Pancreas (tissue), 10 donors: ENCODE measurements at regions not wholly inside any gene's neighbourhood (a gene's known extent, or its start where the extent isn't known, plus 50 kb on each side); places are given as distances from the start of the nearest gene placed in this dataset.

Experiments
- ATAC-seq, 4 donors: fragments of 200-7000 bp; cut with Tn5 transposase; one replicate each; pipeline versions ENCODE4 v1.8.0 to v1.9.1; 2020; ENCODE audit warnings: mild to moderate bottlenecking in 4 of 4, moderate library complexity in 4 of 4
- DNase-seq, 6 donors: peaks; one replicate each; pipeline ENCODE4 v3.0.0-alpha.2; 2020
- FAIRE-seq: peaks from 2 replicates; lab custom pipeline; 2012; peaks lifted over from hg19 to GRCh38; lab: Jason Lieb, UNC
- H3K27ac ChIP-seq, 4 donors: fragments of 200-600 bp; sonication (generic); 1 replicate in 3 of 4; 2 replicates in 1 of 4; pipeline versions ENCODE4 v1.5.0 to v1.8.0; 2020
- H3K27me3 ChIP-seq, 4 donors: fragments of 200-600 bp; one replicate each; pipeline ENCODE4 v1.8.0; 2021
- H3K36me3 ChIP-seq, 3 donors: fragments of 200-600 bp; sonication (generic) in 1 of 3; one replicate each; pipeline versions ENCODE4 v1.5.0 to v1.8.0; 2020 to 2021
- H3K4me1 ChIP-seq, 3 donors: fragments of 200-600 bp; one replicate each; pipeline ENCODE4 v1.8.0; 2021
- H3K4me3 ChIP-seq, 4 donors: fragments of 200-600 bp; sonication (generic) in 2 of 4; one replicate each; pipeline versions ENCODE4 v1.5.0 to v1.8.0; 2020 to 2021
- H3K9me3 ChIP-seq, 4 donors: fragments of 200-600 bp; one replicate each; pipeline ENCODE4 v1.8.0; 2021
- WGBS, 2 donors: extraction: QIAGEN DNeasy Blood & Tissue Kit; methylation state at CpG; one replicate each; pipeline ENCODE4 v1.1.7; 2013; 5-methylcytosine and 5-hydroxymethylcytosine counted together
- intact Hi-C, 3 donors: fragments of 100-400 bp; cut with DNase I; formaldehyde crosslinking; loops; one replicate each; pipeline versions ENCODE4 v1.11.1 to v1.14.2; 2022
- TF ChIP-seq, protein P1 (sequence below), 4 donors: fragments of 200-600 bp; sonication (generic) in 3 of 4; IDR thresholded peaks; one replicate each; pipeline versions ENCODE4 v1.5.0 to v1.8.0; 2021; ENCODE audit warnings: antibody characterized with exemption in 4 of 4
- donor health status: healthy with polysubstance abuse.
- donor health status: DM: no; HTN: no; CAD: no; lungs with moderate emphysema.
- donor health status: DM: no; HTN: no; CAD: no.
- donor health status: control.
- donor health status: control.
- donor health status: Bipolar disorder and iron deficiency.
- donor health status: DM: yes; HTN: yes; CAD: no.
- donor health status: DM: no; HTN: no; CAD: no.
- donor health status: DM: no; HTN: no; CAD: no.
- donor health status: DM: yes; HTN: yes; CAD: no.

DNA sequence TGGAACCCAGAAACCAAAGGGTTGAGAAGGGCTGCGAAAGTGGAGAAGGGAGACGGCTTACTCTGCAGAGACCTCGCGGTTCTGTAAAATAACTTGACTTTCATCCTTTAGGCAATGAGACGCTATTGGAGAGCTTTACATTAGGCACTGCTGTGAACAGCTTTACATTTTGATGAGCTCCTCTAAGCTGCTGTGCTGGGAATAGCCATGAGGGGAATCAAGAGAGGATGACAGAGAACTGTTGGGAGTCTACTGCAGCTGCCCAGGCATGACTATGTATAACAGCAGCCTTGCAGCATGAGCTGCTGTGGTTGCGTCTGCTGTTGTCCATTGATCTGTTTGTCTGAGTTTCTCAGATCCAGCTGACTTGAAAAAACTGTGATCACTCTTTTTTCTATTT, 310.8 kb upstream of the MAP2 start:
- TF ChIP-seq, protein P1, sequence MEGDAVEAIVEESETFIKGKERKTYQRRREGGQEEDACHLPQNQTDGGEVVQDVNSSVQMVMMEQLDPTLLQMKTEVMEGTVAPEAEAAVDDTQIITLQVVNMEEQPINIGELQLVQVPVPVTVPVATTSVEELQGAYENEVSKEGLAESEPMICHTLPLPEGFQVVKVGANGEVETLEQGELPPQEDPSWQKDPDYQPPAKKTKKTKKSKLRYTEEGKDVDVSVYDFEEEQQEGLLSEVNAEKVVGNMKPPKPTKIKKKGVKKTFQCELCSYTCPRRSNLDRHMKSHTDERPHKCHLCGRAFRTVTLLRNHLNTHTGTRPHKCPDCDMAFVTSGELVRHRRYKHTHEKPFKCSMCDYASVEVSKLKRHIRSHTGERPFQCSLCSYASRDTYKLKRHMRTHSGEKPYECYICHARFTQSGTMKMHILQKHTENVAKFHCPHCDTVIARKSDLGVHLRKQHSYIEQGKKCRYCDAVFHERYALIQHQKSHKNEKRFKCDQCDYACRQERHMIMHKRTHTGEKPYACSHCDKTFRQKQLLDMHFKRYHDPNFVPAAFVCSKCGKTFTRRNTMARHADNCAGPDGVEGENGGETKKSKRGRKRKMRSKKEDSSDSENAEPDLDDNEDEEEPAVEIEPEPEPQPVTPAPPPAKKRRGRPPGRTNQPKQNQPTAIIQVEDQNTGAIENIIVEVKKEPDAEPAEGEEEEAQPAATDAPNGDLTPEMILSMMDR (IDR thresholded peaks at IDR 0.05) = no peak
- WGBS, 2 donors = 91% methylated on average over 6 of the region's 6 CpGs
- no peak overlapping the region for H3K4me3 ChIP-seq
- H3K9me3 ChIP-seq = no peaks in the 10 kb centered on the region
- no peak for DNase-seq
- H3K36me3 ChIP-seq = no peaks in the 10 kb centered on the region
- no peak for FAIRE-seq
- H3K4me1 ChIP-seq = no peaks in the 10 kb centered on the region
- no peak overlapping the region for H3K27ac ChIP-seq
- intact Hi-C loops = no loop called here
- ATAC-seq = no peak
- H3K27me3 ChIP-seq = no peaks in the 10 kb centered on the region

DNA sequence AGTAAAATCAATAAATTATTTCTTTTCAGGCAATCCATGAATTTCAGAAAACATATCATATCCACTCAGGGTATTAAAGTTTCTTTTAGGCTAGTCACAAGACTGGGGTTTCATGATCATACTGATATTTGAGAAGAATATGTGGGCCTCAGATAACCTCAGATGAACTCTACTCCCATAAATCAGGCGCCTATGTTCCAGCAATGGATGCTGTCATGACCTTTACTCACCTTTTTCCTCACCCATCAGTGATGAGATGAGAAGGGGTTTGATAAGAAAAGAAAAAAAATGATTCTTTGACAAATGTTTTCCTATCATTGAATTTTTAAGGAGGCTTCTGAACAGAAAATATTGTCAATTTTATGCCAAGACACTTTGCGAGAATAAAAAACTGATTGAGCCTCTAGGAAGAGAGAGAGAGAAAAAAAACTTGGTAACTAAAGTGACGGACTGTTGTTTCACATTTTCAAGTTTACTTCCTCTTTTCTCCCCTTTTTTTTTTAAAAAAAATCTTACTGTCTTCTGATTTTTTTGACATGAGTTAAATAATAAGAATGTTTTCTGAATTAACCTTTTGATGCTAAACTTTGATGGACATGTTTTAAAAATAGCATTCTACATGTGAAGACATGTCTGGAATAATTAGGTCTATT, 309.1 kb upstream of the MAP2 start:
- H3K27ac ChIP-seq = no peak overlapping the region
- WGBS, 2 donors = 87 to 89% methylated on average over 3 of the region's 3 CpGs
- H3K4me3 ChIP-seq = no peak overlapping the region
- no peaks in the 10 kb centered on the region for H3K36me3 ChIP-seq
- DNase-seq (no peak), ATAC-seq (no peak), FAIRE-seq (no peak)
- TF ChIP-seq, protein P1 (IDR thresholded peaks at IDR 0.05) = no peak
- no peaks in the 10 kb centered on the region for H3K27me3 ChIP-seq
- no peaks in the 10 kb centered on the region for H3K9me3 ChIP-seq
- intact Hi-C loops = no loop called here
- H3K4me1 ChIP-seq = no peaks in the 10 kb centered on the region

- TF ChIP-seq, protein P1 (IDR thresholded peaks at IDR 0.05) = no peak
- no peak overlapping the region for H3K4me3 ChIP-seq
- H3K4me1 ChIP-seq = no peaks in the 10 kb centered on the region
- no peak overlapping the region for H3K27ac ChIP-seq
- H3K9me3 ChIP-seq = no peaks in the 10 kb centered on the region
- H3K36me3 ChIP-seq = no peaks in the 10 kb centered on the region
- intact Hi-C loops = no loop called here
- FAIRE-seq (no peak), DNase-seq (no peak), ATAC-seq (peak in 1 of 4 donors; percentile 52)
- WGBS, 2 donors = 66 to 71% methylated on average over 2 of the region's 2 CpGs
- no peaks in the 10 kb centered on the region for H3K27me3 ChIP-seq
Observed at GRCh38 chr2:209121691-209122090, 302.2 kb upstream of the MAP2 start.

GRCh38 chr2:209125291-209125690, 298.6 kb upstream of the MAP2 start:
- Histone ChIP-seq H3K27ac (no peak overlapping the region), H3K9me3 (no peaks in the 10 kb centered on the region), H3K27me3 (no peaks in the 10 kb centered on the region), H3K4me3 (no peak overlapping the region), H3K36me3 (no peaks in the 10 kb centered on the region), H3K4me1 (no peaks in the 10 kb centered on the region)
- TF ChIP-seq, protein P1 (IDR thresholded peaks at IDR 0.05) = no peak
- intact Hi-C loops = no loop called here
- no peak for ATAC-seq
- FAIRE-seq = no peak
- DNase-seq = no peak
- WGBS, 2 donors = 92 to 99% methylated on average over 1 of the region's 1 CpG

DNA sequence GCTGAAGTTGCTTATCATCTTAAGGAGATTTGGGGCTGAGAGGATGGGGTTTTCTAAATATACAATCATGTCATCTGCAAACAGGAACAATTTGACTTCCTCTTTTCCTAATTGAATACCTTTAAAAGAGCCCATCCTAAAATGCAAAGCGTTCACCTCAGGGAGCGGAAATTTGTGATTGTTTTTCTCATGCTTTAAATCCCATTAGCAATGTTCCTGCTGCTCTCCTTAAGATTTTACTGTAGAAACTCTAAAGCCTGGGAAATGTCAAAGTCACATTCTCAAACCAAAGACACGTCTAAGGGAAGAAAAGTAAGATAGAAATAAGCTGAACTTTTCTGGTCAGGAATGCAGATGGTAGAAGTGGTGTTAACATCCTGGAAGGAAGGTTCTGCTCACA, 285.8 kb upstream of the MAP2 start:
- FAIRE-seq = no peak
- WGBS, 2 donors = 66 to 69% methylated on average over 3 of the region's 3 CpGs

More for the DNA sequence above, 285.8 kb upstream of the MAP2 start:
- intact Hi-C loops = no loop called here
- no peak for ATAC-seq
- Histone ChIP-seq H3K27me3 (no peaks in the 10 kb centered on the region), H3K27ac (no peak overlapping the region), H3K36me3 (no peaks in the 10 kb centered on the region), H3K4me3 (no peak overlapping the region), H3K4me1 (no peaks in the 10 kb centered on the region), H3K9me3 (no peaks in the 10 kb centered on the region)
- DNase-seq = no peak
- TF ChIP-seq, protein P1 (IDR thresholded peaks at IDR 0.05) = no peak
